ENCODE measurements at regions not wholly inside any gene's neighbourhood (a gene's known extent, or its start where the extent isn't known, plus 50 kb on each side); places are given as distances from the start of the nearest gene placed in this dataset.

DNA sequence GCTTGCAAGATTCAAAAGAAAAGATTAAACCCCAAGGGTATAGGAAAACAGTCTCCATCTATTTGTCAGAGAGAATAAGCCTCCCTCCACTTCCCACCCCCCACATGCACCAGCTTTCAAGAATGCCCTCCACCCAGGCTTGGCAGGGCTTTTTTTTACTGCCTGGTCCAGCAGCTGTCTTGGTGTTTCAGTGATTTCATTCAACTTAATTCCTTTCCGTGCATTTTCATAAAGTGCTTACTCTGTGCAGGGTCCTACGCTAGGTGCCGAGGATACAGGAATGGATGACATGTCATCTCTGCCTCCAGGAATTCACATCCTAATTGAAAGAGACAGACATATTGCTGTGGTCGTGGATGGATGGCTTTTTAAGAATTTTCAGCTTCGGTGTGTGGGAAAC is 117.9 kb downstream of the LRATD1 start:
- Histone ChIP-seq H4K20me1 (replicated peaks; ENCODE audit: control insufficient read depth, insufficient read depth, low read length) (no peaks in the 10 kb centered on the region), H3K79me2 (ENCODE audit: control insufficient read depth, insufficient read depth, low read length) (no peaks in the 10 kb centered on the region), H3K4me2 (ENCODE audit: insufficient read depth, low read length) (no peak overlapping the region), H3K9me1 (ENCODE audit: control insufficient read depth, insufficient read depth, low read length) (no peaks in the 10 kb centered on the region), H3K27me3 (ENCODE audit: control insufficient read depth in 2 of 2, insufficient read depth in 2 of 2, low read length in 2 of 2) (no peaks in the 10 kb centered on the region), H3K9me3 (replicated peaks; ENCODE audit: control insufficient read depth, insufficient read depth, low read depth, low read length) (peaks cover 9% of the 10 kb centered on the region; the same call in 1 of the 2 replicates), H3K4me3 (no peak overlapping the region), H2AFZ (ENCODE audit: low read depth, low read length) (no peak overlapping the region), H3K36me3 (ENCODE audit: control insufficient read depth, insufficient read depth, low read length) (no peaks in the 10 kb centered on the region), H3K4me1 (replicated peaks in 1 of 2; ENCODE audit: control insufficient read depth in 2 of 2, insufficient read depth in 2 of 2, low read length in 2 of 2) (no peaks in the 10 kb centered on the region), H3K27ac (ENCODE audit: extremely low read depth, low read depth, low read length) (no peak overlapping the region), H3K9ac (ENCODE audit: insufficient read depth in 1 of 2, low read depth in 2 of 2, low read length in 2 of 2) (no peak overlapping the region)
- intact Hi-C loops (cut with micrococcal nuclease) (no loop called here), in situ Hi-C loops (cut with MboI) (no loop called here)
- DNase-seq (ENCODE audit: extremely low read depth in 1 of 4, low spot score in 3 of 4) (no peak), FAIRE-seq (no peak), ATAC-seq (no peak)
- 1% methylated on average over 5 of the region's 5 CpGs for WGBS (ENCODE audit: insufficient coverage, low coverage, missing lambda C conversion rate)
- ChIA-PET CTCF (ENCODE audit: low intra/inter-chr PET ratio) (no interaction called here), POLR2A (no interaction called here)
- BruUV-seq (replicated peaks), result no TSS peak
- TF ChIP-seq SP1 (CRISPR knock-in tag; IDR thresholded peaks at IDR 0.05) (no peak), ZKSCAN1 (IDR thresholded peaks at IDR 0.05; ENCODE audit: low read depth, low read length) (no peak), RFX5 (IDR thresholded peaks at IDR 0.05; ENCODE audit: low read depth, low read length) (no peak), SAP30 (IDR thresholded peaks at IDR 0.05; ENCODE audit: borderline replicate concordance, insufficient read depth, low read depth, low read length, poor library complexity, severe bottlenecking) (no peak), ZNF586 (CRISPR knock-in tag; conservative IDR thresholded peaks at IDR 0.05) (no peak), NCOA4 (IDR thresholded peaks at IDR 0.05; ENCODE audit: partially characterized antibody) (no peak), MYNN (IDR thresholded peaks at IDR 0.05) (no peak), MYNN (CRISPR knock-in tag; IDR thresholded peaks at IDR 0.05) (no peak), GABPB1 (CRISPR knock-in tag; IDR thresholded peaks at IDR 0.05) (no peak)
- TF ChIP-seq, protein P1, sequence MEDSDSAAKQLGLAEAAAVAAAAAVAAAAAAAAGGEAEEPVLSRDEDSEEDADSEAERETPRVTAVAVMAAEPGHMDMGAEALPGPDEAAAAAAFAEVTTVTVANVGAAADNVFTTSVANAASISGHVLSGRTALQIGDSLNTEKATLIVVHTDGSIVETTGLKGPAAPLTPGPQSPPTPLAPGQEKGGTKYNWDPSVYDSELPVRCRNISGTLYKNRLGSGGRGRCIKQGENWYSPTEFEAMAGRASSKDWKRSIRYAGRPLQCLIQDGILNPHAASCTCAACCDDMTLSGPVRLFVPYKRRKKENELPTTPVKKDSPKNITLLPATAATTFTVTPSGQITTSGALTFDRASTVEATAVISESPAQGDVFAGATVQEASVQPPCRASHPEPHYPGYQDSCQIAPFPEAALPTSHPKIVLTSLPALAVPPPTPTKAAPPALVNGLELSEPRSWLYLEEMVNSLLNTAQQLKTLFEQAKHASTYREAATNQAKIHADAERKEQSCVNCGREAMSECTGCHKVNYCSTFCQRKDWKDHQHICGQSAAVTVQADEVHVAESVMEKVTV (CRISPR knock-in tag; IDR thresholded peaks at IDR 0.05), result no peak
- TF ChIP-seq, protein P2, sequence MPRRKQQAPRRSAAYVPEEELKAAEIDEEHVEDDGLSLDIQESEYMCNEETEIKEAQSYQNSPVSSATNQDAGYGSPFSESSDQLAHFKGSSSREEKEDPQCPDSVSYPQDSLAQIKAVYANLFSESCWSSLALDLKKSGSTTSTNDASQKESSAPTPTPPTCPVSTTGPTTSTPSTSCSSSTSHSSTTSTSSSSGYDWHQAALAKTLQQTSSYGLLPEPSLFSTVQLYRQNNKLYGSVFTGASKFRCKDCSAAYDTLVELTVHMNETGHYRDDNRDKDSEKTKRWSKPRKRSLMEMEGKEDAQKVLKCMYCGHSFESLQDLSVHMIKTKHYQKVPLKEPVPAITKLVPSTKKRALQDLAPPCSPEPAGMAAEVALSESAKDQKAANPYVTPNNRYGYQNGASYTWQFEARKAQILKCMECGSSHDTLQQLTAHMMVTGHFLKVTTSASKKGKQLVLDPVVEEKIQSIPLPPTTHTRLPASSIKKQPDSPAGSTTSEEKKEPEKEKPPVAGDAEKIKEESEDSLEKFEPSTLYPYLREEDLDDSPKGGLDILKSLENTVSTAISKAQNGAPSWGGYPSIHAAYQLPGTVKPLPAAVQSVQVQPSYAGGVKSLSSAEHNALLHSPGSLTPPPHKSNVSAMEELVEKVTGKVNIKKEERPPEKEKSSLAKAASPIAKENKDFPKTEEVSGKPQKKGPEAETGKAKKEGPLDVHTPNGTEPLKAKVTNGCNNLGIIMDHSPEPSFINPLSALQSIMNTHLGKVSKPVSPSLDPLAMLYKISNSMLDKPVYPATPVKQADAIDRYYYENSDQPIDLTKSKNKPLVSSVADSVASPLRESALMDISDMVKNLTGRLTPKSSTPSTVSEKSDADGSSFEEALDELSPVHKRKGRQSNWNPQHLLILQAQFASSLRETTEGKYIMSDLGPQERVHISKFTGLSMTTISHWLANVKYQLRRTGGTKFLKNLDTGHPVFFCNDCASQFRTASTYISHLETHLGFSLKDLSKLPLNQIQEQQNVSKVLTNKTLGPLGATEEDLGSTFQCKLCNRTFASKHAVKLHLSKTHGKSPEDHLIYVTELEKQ (CRISPR knock-in tag; IDR thresholded peaks at IDR 0.05), result no peak
- TF ChIP-seq, protein P3, sequence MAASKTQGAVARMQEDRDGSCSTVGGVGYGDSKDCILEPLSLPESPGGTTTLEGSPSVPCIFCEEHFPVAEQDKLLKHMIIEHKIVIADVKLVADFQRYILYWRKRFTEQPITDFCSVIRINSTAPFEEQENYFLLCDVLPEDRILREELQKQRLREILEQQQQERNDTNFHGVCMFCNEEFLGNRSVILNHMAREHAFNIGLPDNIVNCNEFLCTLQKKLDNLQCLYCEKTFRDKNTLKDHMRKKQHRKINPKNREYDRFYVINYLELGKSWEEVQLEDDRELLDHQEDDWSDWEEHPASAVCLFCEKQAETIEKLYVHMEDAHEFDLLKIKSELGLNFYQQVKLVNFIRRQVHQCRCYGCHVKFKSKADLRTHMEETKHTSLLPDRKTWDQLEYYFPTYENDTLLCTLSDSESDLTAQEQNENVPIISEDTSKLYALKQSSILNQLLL (CRISPR knock-in tag; IDR thresholded peaks at IDR 0.05; ENCODE audit: borderline replicate concordance), result no peak
- TF ChIP-seq, protein P4, sequence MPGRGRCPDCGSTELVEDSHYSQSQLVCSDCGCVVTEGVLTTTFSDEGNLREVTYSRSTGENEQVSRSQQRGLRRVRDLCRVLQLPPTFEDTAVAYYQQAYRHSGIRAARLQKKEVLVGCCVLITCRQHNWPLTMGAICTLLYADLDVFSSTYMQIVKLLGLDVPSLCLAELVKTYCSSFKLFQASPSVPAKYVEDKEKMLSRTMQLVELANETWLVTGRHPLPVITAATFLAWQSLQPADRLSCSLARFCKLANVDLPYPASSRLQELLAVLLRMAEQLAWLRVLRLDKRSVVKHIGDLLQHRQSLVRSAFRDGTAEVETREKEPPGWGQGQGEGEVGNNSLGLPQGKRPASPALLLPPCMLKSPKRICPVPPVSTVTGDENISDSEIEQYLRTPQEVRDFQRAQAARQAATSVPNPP (IDR thresholded peaks at IDR 0.05; ENCODE audit: borderline replicate concordance, insufficient read depth, insufficient read length), result no peak

Measured in K562 (cell line).